SK-N-MC (cell line): ENCODE measurements at regions not wholly inside any gene's neighbourhood (a gene's known extent, or its start where the extent isn't known, plus 50 kb on each side); places are given as distances from the start of the nearest gene placed in this dataset.

Experiments used
- EZH2 ChIP-seq: fragments of 200-600 bp; sonication (generic); IDR thresholded peaks from one replicate; pipeline ENCODE4 v1.6.1; 2017; ENCODE audit warnings: antibody characterized with exemption
- FOXP2 ChIP-seq: optimal IDR thresholded peaks from 2 replicates; pipeline ENCODE3; 2011; ENCODE audit warnings: mild to moderate bottlenecking, moderate library complexity; ENCODE audit not compliant: insufficient read depth; ENCODE audit errors: extremely low read length, control extremely low read depth
- POLR2AphosphoS5 ChIP-seq: IDR thresholded peaks from 2 replicates; pipeline ENCODE4 v1.6.1; 2012; ENCODE audit warnings: mild to moderate bottlenecking, low read depth, low read length, borderline replicate concordance

- TF ChIP-seq EZH2 (no peak), POLR2AphosphoS5 (no peak), FOXP2 (no peak)
Observed at GRCh38 chr5:13107537-13107936, 837.0 kb downstream of the DNAH5 start.
